PC-3 (cell line): ENCODE measurements at regions not wholly inside any gene's neighbourhood (a gene's known extent, or its start where the extent isn't known, plus 50 kb on each side); places are given as distances from the start of the nearest gene placed in this dataset.

Experiments used
- ATAC-seq: fragments of 200-7000 bp; cut with Tn5 transposase; 2 replicates; pipeline ENCODE4 v1.9.1; 2020; ENCODE audit warnings: mild to moderate bottlenecking, moderate library complexity
- BruUV-seq: library from RNA; stranded (reverse); fragments of 400-500 nt; replicated peaks from 2 replicates; lab custom pipeline; 2021; lab: Mats Ljungman, UMichigan
- CTCF ChIA-PET: fragments of 300-600 bp; sonication (Branson Sonifier 250); formaldehyde crosslinking; loops from one replicate; lab custom pipeline; 2022; ENCODE audit warnings: antibody characterized with exemption; lab: Charles Lee
- POLR2A ChIA-PET: fragments of 300-600 bp; sonication (Branson Sonifier 250); formaldehyde crosslinking; loops from one replicate; lab custom pipeline; 2022; ENCODE audit warnings: antibody characterized with exemption; ENCODE audit not compliant: unreplicated experiment; lab: Charles Lee
- DNase-seq: peaks from one replicate; pipeline ENCODE4 v3.0.0-alpha.2; 2015
- H2AFZ ChIP-seq: fragments of 300-600 bp; sonication (generic); 2 replicates; pipeline ENCODE4 v1.6.0; 2016; ENCODE audit warnings: antibody characterized with exemption, low read length
- H3F3A ChIP-seq: fragments of 300-600 bp; sonication (generic); one replicate; pipeline ENCODE4 v1.6.0; 2017; ENCODE audit warnings: antibody characterized with exemption, low read length, control low read depth, mild to moderate bottlenecking; ENCODE audit not compliant: unreplicated experiment
- H3K27ac ChIP-seq: fragments of 300-600 bp; sonication (generic); 2 replicates; pipeline ENCODE4 v1.5.1; 2016; ENCODE audit warnings: mild to moderate bottlenecking, low read length
- H3K27me3 ChIP-seq: fragments of 300-600 bp; sonication (generic); 2 replicates; pipeline ENCODE4 v1.6.1; 2016; ENCODE audit warnings: low read length, mixed read lengths
- H3K36me3 ChIP-seq: fragments of 300-600 bp; sonication (generic); 2 replicates; pipeline ENCODE4 v1.6.1; 2016; ENCODE audit warnings: low read depth, mixed run types, low read length, mixed read lengths
- H3K4me1 ChIP-seq: fragments of 300-600 bp; sonication (generic); 2 replicates; pipeline ENCODE4 v1.5.1; 2016; ENCODE audit warnings: low read length; ENCODE audit not compliant: insufficient read depth
- H3K4me2 ChIP-seq: fragments of 300-600 bp; sonication (generic); 2 replicates; pipeline ENCODE4 v1.6.0; 2016; ENCODE audit warnings: low read length
- H3K4me3 ChIP-seq: fragments of 300-600 bp; sonication (generic); 2 replicates; pipeline ENCODE4 v1.5.1; 2016; ENCODE audit warnings: mild to moderate bottlenecking, low read length, mixed read lengths
- H3K79me2 ChIP-seq: fragments of 300-600 bp; sonication (generic); 2 replicates; pipeline ENCODE4 v1.6.1; 2017; ENCODE audit warnings: low read length, mixed read lengths
- H3K9ac ChIP-seq: fragments of 300-600 bp; sonication (generic); 2 replicates; pipeline ENCODE4 v1.6.0; 2016; ENCODE audit warnings: mild to moderate bottlenecking, low read length
- H3K9me2 ChIP-seq: fragments of 300-600 bp; sonication (generic); replicated peaks from 2 replicates; pipeline ENCODE4 v1.6.1; 2016; ENCODE audit warnings: mixed run types, low read length, mixed read lengths
- H3K9me3 ChIP-seq: fragments of 300-600 bp; sonication (generic); 2 replicates; pipeline ENCODE4 v1.6.1; 2016; ENCODE audit warnings: low read length, mixed read lengths
- H4K20me1 ChIP-seq: fragments of 300-600 bp; sonication (generic); 2 replicates; pipeline ENCODE4 v1.6.1; 2016; ENCODE audit warnings: low read length, mixed read lengths
- EZH2 ChIP-seq: fragments of 300-600 bp; sonication (generic); IDR thresholded peaks from one replicate; pipeline ENCODE4 v1.6.1; 2017; ENCODE audit warnings: antibody characterized with exemption, mild to moderate bottlenecking, low read length; ENCODE audit not compliant: unreplicated experiment
- EZH2phosphoT487 ChIP-seq: fragments of 300-600 bp; sonication (generic); IDR thresholded peaks from 2 replicates; pipeline ENCODE4 v1.6.1; 2018; ENCODE audit warnings: mild to moderate bottlenecking, antibody characterized with exemption, low read length, borderline replicate concordance
- intact Hi-C: fragments of 100-400 bp; cut with micrococcal nuclease; formaldehyde crosslinking; loops from 2 replicates; pipeline ENCODE4 v1.9.0; 2023
- TF ChIP-seq, protein P1 (sequence below): fragments of 300-600 bp; sonication (generic); conservative IDR thresholded peaks from 2 replicates; pipeline ENCODE4 v1.5.1; 2017; ENCODE audit warnings: antibody characterized with exemption, low read depth, mild to moderate bottlenecking, low read length

DNA sequence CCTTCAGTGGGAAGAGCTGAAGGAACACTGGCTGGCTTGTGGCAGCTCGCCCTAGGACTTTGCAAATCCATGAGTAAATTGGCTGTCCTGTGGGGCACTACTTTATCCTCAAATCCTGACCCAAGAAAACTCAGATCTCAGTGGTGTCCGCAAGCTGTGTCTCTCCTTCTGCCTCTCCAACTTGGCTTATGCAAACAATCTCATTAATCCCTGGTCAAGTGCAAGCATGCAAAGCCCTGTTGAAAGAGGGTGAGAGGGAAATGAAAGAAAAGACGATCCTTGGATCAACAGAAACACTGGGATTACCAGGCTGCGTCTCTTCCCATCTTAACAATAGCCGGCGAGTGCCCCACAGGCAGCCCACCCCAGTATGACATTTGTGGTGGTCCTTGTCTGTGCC lies 901.6 kb downstream of the BCL11B start:
- Histone ChIP-seq H4K20me1 (no peaks in the 10 kb centered on the region), H3K9me2 (no peaks in the 10 kb centered on the region), H3K27me3 (no peaks in the 10 kb centered on the region), H3K4me3 (no peak overlapping the region), H2AFZ (no peak overlapping the region), H3K9ac (no peak overlapping the region), H3K4me2 (no peak overlapping the region), H3K9me3 (no peaks in the 10 kb centered on the region), H3K79me2 (no peaks in the 10 kb centered on the region), H3K27ac (no peak overlapping the region), H3F3A (no peaks in the 10 kb centered on the region), H3K4me1 (no peaks in the 10 kb centered on the region), H3K36me3 (no peaks in the 10 kb centered on the region)
- no peak for DNase-seq
- POLR2A ChIA-PET, result no interaction called here
- intact Hi-C loops, result no loop called here
- CTCF ChIA-PET, result no interaction called here
- ATAC-seq, result no peak
- no peak for TF ChIP-seq EZH2
- TF ChIP-seq, protein P1, sequence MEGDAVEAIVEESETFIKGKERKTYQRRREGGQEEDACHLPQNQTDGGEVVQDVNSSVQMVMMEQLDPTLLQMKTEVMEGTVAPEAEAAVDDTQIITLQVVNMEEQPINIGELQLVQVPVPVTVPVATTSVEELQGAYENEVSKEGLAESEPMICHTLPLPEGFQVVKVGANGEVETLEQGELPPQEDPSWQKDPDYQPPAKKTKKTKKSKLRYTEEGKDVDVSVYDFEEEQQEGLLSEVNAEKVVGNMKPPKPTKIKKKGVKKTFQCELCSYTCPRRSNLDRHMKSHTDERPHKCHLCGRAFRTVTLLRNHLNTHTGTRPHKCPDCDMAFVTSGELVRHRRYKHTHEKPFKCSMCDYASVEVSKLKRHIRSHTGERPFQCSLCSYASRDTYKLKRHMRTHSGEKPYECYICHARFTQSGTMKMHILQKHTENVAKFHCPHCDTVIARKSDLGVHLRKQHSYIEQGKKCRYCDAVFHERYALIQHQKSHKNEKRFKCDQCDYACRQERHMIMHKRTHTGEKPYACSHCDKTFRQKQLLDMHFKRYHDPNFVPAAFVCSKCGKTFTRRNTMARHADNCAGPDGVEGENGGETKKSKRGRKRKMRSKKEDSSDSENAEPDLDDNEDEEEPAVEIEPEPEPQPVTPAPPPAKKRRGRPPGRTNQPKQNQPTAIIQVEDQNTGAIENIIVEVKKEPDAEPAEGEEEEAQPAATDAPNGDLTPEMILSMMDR, result no peak
- TF ChIP-seq EZH2phosphoT487, result no peak
- no TSS peak for BruUV-seq

DNA sequence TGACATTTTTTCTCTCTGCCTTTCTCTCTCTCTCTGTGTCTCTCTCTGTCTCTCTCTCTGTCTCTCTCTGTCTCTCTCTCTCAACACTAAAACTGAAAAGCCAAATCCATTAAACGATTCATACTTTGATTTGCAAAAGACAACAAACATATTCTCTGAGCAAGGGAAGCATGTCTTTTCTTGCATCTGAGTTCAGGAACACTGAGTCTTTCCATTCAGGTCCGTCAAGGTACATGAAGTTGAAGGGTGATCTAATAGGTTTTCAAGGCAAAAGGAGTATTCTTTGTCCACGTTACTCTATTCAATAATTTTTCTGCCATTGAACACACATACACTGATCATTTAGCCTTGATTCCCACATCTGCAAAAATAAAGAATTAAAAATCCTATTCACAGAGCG lies 900.9 kb downstream of the BCL11B start:
- no peak overlapping the region for H3K27ac ChIP-seq
- no peaks in the 10 kb centered on the region for H4K20me1 ChIP-seq
- no peak for TF ChIP-seq EZH2
- no peak for DNase-seq
- no TSS peak for BruUV-seq
- H3F3A ChIP-seq, result no peaks in the 10 kb centered on the region
- no peaks in the 10 kb centered on the region for H3K27me3 ChIP-seq
- intact Hi-C loops, result no loop called here
- no peak overlapping the region for H3K4me2 ChIP-seq
- no peak overlapping the region for H2AFZ ChIP-seq
- ChIA-PET CTCF (no interaction called here), POLR2A (no interaction called here)
- no peaks in the 10 kb centered on the region for H3K79me2 ChIP-seq
- no peak overlapping the region for H3K4me3 ChIP-seq
- H3K9ac ChIP-seq, result no peak overlapping the region
- H3K9me2 ChIP-seq, result no peaks in the 10 kb centered on the region
- no peaks in the 10 kb centered on the region for H3K9me3 ChIP-seq
- H3K4me1 ChIP-seq, result no peaks in the 10 kb centered on the region
- no peak for ATAC-seq
- no peaks in the 10 kb centered on the region for H3K36me3 ChIP-seq

DNA sequence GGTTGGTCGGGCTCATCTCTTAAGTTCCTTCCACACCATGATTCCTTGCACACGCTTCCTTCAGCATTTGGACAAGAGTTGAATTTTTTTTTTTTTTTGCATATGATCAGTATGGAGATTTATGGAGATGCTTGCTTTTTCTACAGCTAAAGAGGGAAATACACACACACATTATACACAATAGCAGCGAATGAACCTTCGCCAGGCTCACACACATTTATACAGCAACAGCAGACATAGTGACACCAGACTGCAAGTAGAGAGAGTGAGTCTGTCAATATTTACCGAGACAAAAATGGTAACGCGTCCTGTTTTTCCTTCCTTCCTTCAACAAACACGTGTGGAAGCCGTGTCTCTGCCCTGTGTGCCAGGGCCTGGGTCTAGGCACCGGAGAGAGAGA lies 897.9 kb downstream of the BCL11B start:
- Histone ChIP-seq H4K20me1 (no peaks in the 10 kb centered on the region), H2AFZ (no peak overlapping the region), H3K4me3 (no peak overlapping the region), H3K27ac (no peak overlapping the region), H3K27me3 (no peaks in the 10 kb centered on the region), H3K36me3 (no peaks in the 10 kb centered on the region), H3K79me2 (no peaks in the 10 kb centered on the region), H3F3A (no peaks in the 10 kb centered on the region), H3K9ac (no peak overlapping the region), H3K4me2 (no peak overlapping the region), H3K4me1 (no peaks in the 10 kb centered on the region), H3K9me2 (no peaks in the 10 kb centered on the region), H3K9me3 (no peaks in the 10 kb centered on the region)
- no peak for ATAC-seq
- BruUV-seq, result no TSS peak
- POLR2A ChIA-PET, result no interaction called here
- DNase-seq, result no peak
- CTCF ChIA-PET, result no interaction called here
- no peak for TF ChIP-seq EZH2phosphoT487
- no peak for TF ChIP-seq EZH2
- TF ChIP-seq, protein P1, result no peak
- intact Hi-C loops, result no loop called here
